IPS DF 4.7 (cell line): ENCODE measurements at regions not wholly inside any gene's neighbourhood (a gene's known extent, or its start where the extent isn't known, plus 50 kb on each side); places are given as distances from the start of the nearest gene placed in this dataset.

ENCODE experiments used
- DNase-seq: peaks from one replicate; pipeline ENCODE4 v3.0.0-alpha.2; 2013; ENCODE audit warnings: low spot score; ENCODE audit errors: extremely low read depth

- DNase-seq = peak; percentile 28
Observed at GRCh38 chr15:69973102-69973714, 124.5 kb downstream of the TLE3 start.

- DNase-seq = no peak
Observed at GRCh38 chr15:69973880-69974279, 123.8 kb downstream of the TLE3 start.

- no peak for DNase-seq
Observed at GRCh38 chr15:69974321-69974720, 123.4 kb downstream of the TLE3 start.

- peak; percentile 30 for DNase-seq
Observed at GRCh38 chr15:69976366-69976994, 121.2 kb downstream of the TLE3 start.

DNA sequence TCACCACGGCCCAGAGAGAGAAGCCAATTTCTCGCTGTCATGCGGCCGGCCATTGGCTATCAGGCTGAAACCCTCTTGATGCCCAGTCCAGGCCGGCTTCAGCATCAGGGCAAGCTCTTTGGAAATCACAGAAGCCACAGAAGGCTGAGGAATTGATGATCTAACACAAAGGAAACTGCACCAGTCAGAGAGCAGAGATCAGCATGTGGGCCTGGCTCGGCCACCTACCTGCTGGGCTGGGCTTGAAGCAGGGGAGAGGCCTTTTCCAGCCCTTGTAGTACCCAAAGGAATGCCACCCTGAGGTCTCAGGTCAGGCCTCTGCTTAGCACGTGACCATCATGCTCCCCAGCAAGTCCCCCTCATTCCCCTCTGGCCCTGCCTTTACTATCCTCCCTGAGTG, 119.1 kb downstream of the TLE3 start:
- no peak for DNase-seq

- no peak for DNase-seq
Observed at GRCh38 chr15:69979262-69979661, 118.5 kb downstream of the TLE3 start.

DNA sequence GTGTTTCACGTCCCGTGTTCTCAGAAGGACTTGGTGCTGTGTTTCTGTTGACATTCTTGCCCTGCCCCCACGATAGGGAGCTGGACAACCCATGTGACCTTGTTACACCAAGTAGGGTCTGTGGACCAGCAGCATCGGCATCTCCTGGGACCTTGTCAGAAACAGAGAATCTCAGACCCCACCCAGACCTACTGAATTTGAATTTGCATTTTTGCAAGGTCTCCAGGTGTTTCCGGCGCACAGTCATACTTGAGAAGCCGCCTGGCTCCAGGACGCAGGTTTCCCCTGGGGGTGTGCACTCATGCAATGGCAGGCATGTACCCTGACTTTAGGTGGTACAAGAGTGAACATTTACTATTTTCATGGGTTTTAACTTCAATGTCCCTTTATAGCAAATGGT, 117.9 kb downstream of the TLE3 start:
- DNase-seq = no peak

- DNase-seq = no peak
Observed at GRCh38 chr15:69980341-69981059, 117.2 kb downstream of the TLE3 start.

DNA sequence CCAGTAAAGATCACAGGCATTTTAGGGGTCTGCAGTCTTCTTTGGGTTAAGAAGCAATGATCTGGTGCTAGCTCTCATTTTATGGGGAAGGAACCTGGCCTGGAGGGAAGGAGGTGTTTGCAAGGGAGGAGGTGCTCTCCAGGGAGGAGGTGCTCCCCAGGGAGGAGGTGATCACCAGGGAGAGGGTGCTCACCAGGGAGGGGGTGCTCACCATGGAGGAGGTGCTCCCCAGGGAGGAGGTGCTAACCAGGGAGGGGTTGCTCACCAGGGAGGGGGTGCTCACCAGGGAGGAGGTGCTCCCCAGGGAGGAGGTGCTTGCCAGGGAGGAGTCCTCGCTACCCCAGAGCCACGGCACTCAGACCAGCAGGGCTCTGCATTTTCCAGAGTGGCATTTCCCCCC, 115.7 kb downstream of the TLE3 start:
- no peak for DNase-seq

DNA sequence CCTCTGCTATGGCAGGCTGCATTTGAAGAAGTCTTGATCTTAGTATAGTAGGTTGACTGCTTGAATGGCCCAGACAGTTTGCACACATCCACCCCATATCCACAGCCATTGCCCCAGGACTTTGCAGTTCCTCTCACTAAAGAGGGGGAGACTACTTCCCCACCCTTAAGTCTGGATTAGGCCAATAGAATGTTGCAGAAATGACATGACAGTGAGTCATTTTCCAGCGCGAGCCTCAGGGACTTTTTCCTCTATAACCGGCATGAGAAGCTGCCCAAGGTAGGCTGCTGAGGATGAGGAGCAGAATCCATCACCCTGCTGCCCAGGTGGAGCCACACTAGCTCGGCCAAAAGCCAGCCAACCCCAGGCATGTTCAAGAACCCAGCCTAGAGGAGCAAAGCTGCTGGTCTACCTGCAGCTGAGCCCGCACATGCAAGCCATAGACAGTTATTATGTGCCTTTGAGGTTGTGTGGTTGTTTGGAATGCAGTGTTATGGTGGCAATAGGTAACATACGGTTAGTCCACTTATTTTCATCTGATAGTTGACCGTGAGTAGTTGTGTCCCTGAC, 113.9 kb downstream of the TLE3 start:
- no peak for DNase-seq

DNA sequence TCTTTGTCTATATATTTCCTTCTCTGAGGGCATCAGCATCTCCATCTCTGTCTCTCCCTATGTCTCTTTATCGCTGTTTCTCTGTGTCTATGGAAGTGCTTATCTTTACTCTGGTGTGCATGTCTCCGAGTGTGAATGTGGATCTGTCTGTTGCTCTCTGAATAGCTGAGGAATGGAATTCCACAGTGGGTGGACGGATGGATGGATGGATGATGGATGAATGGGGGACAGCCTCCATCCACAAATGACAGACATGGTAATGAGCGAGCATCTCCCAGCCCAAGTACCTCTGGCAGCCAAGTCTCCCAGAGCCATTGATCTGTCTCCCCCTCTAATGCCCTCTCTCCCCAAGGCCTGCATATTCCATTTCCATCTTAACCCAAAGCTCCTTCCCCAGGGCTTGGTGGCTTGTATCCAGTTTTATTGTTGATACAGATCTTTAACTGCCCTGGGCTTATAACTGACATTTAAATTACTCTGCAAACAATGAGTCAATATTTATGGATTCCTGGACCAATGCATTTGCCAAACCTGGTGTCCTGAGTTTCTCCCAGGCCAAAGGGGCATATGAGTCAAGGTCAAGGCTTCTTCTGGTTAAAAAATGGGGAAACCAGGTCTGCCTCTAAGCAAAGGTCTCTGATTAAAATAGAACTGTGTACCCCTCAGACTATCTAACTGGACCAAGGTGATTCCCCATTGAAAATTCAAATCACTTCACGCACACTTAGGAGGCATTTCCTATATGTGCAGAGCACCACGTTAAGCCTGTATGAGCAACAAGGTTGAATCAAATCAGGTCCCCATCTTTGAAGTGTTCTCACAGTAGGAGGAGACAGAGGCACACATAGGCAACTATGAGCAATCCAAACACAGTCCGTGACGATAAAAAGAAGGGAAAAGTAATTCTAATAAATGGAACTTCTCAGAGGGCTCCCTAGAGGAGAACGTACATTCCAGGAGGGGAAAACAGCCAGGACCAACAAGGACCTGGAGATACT, 109.9 kb downstream of the TLE3 start:
- DNase-seq = no peak

DNA sequence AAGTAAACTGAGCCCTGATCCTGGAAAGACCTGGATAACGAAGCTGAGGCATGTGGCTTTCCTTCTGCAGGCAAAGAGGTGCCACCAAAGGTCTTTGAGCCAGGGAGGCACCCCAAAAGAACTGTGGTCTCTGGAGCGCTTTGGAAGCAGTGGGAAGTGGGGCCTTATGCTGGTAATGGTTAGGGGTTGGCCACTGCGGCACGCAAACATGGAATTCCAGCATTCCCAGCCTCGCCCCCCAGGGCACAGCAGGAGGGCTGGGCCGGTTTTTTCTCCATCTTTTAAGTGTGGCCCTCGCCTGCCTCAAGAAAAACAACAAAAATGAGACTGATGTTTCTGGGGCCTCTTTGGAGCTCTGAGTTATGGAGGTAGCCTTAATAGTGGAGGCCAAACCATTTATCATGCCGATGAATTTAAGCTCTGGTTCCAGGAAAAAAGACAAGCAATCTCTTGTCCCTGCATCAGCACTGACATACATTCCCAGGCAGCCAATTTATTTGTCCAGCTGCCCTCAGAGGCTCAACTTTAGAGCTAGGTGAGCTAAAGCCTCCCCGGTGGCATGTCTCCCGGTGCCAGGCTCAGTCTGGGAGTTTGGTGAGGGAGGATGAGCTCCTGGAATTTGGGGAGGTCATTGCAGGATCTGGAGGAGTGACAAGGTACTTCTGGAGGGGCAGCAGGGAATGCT, 109.0 kb downstream of the TLE3 start:
- DNase-seq = no peak

DNA sequence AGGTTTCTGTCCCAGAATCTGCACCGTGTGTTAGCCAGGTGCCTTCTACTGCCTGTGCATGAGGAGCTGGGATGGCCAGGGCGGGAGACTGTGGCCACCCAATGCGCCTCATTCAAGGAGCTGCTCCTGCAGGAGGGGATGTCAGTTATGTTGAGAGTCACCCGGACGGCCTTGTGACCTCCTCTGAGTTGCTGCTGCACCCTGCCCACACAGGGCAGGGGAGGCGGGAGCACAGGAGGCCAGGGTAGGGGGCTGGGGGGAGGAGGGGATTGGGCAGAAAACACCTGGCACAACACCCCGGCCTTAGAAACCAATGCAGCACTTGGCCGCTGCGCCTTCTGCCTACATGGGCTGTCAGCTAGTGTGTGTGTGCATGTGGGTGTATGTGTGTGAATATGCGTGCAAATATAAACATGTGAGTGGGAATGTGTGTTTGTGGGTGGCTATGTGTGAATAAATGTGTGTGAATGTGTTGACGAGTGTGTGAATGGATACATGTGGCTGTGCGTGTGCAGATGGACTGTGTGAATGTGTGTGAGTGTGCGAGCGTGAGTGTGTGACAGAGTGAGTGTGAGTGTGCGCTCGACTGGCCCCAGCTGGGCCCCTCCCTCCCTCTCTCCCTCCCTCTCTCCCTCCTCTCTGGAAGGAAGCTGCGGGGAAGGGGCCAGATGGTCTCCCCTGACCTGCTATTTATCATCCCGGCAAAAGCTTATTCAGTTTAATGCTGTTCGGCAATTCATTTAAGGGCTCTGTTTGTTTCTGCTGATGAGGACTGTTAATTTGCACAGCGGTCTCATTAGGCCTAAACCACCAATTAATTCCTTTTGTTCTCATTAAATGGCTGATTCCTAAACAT, 106.9 kb downstream of the TLE3 start:
- no peak for DNase-seq

- DNase-seq = no peak
Observed at GRCh38 chr15:69991551-69991980, 106.2 kb downstream of the TLE3 start.

- DNase-seq = no peak
Observed at GRCh38 chr15:69992348-69992747, 105.4 kb downstream of the TLE3 start.

DNA sequence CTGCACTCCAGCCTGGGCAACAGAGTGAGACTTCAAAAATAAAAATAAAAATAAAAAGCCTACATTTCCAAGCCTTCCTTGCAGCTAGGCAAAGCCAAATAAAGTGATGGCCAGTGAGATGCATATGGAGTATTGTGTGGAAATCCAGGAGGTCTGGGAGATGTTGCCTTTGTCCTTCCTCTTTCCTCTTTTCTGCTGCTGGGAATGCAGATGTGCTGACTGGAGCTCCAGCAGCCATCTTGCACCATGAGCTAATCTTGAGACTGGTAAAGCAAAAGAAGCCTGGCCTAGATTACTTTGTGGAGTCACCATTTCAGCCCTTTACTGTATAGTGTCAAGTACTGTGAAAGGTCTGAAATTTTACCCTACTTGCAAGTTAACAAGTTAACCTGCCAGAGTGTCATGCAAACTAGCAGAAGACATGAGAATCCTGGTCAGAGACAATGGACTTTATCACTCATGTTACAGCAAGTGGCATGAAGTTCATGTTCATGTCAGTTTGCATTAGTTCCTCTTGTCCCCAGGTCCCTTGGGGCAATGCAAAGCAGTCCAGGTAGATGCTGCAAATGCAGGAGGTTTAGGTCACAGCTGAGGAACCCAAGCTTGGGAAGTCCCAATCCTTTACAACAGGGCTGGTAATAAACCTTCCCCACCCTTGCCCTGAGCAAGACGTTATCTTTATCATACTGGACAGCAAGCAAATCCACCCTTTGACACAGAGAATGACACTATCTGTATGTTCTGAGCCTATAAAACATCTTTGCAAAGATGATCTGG, 103.1 kb downstream of the TLE3 start:
- no peak for DNase-seq

DNA sequence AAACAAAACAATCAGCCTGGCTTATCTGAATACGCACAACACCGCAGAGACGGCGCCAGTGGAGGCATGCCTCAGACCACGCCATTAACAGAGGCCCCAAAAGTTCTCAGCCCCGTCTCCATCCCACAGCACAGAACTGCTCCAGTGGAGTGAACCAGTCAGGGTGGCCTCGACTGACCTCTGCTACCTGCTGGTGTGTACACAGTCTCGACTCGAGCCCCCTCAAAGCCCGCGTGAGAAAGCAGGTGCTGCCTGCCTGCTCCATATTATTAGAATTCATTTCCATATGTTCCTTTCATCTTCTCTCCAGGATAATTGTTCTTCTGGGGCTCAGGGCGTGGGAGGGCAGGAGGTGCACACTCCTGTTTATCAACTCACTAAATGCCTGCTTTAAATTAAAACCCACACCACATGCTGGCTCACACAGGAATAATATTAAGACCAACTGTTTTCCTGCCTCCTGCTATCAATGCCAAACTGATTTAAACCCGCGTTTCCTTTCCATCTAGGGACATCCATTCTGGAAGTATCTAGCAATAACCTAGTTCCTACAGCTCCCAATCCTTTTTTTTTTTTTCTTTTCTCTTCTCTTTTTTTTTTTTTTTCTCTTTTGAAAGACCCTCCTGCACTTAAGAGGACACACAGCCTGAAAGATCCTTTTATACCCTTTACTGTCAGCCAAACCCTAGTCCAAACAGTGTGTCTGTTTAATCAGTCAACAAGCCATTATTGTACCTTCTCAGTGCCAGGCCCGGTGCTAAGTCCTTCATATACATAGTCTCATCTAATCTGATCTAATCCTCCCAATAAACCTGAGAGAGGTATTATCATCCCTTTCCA, 101.2 kb downstream of the TLE3 start:
- DNase-seq = no peak

DNA sequence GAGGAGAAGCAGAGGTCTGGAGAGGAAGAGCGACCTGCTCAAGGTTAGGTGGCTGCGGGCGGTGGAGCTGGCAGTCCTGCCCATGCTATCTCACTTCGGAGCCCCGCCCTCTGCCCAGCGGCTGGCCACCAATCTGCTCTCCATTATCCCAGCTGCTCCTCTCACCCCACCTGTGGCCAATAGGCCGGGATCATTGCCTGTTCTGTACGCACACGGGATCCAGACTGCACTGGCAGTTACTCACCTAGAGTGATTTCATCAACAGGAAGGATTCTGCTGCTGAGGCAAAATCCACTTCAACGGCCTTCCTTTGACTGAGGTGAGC, 100.6 kb downstream of the TLE3 start:
- DNase-seq = no peak
